ENCODE measurements at regions not wholly inside any gene's neighbourhood (a gene's known extent, or its start where the extent isn't known, plus 50 kb on each side); places are given as distances from the start of the nearest gene placed in this dataset.

DNA sequence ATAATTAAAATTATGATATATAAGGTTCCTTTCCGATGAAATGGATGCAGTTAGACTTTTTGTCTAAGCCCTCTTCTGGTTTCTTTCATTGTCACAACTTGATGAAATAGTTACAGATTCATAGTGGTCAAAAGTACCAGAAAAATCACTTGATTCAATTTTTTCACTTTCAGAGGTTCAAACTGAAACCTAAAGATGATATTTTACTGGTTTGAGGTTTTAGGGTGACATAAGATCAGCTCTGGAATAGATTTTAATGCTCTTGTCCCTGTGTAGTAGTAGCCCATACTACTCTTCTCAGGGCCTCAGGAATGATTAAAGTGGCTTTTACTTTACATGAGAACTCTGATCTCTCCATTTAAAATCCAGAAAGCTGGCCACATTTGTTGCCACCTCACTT, 479.1 kb upstream of the ZNF717 start:
- TF ChIP-seq POLR2AphosphoS5 (IDR thresholded peaks at IDR 0.05): no peak
- no peak for TF ChIP-seq CTCF (IDR thresholded peaks at IDR 0.05)
- no peak for TF ChIP-seq POLR2A (IDR thresholded peaks at IDR 0.05; ENCODE audit: low read depth)
- TF ChIP-seq EP300 (IDR thresholded peaks at IDR 0.05): no peak

Data from esophagus muscularis mucosa (tissue), 4 donors.